HCT116 (cell line): ENCODE measurements at regions not wholly inside any gene's neighbourhood (a gene's known extent, or its start where the extent isn't known, plus 50 kb on each side); places are given as distances from the start of the nearest gene placed in this dataset.

Source experiments
- ATAC-seq: fragments of 200-7000 bp; cut with Tn5 transposase; 2 replicates; pipeline ENCODE4 v1.9.1; 2020; ENCODE audit warnings: mild to moderate bottlenecking, moderate library complexity
- BruUV-seq: library from RNA; stranded (reverse); fragments of 400-500 nt; replicated peaks from 2 replicates; lab custom pipeline; 2021; lab: Mats Ljungman, UMichigan
- CTCF ChIA-PET: fragments of 300-600 bp; sonication (Branson Sonifier 250); formaldehyde crosslinking; loops from one replicate; lab custom pipeline; 2021; ENCODE audit warnings: antibody characterized with exemption; lab: Charles Lee
- POLR2A ChIA-PET: fragments of 300-600, 350-600 bp; sonication (Branson Sonifier 250); formaldehyde crosslinking; loops from one replicate; lab custom pipeline; 2021; ENCODE audit warnings: antibody characterized with exemption; lab: Charles Lee
- RAD21 ChIA-PET, 2 experiments: fragments of 300-600 bp; sonication (Branson Sonifier 250); formaldehyde crosslinking; loops; one replicate each; lab custom pipeline; 2023; ENCODE audit warnings: low total read pairs in 2 of 2; ENCODE audit not compliant: uncharacterized antibody in 2 of 2, unreplicated experiment in 2 of 2, low non-redundant PET in 1 of 2; lab: Charles Lee
- DNase-seq: peaks from one replicate; pipeline ENCODE4 v3.0.0-alpha.2; 2010; ENCODE audit warnings: low read depth, low spot score
- H2AFZ ChIP-seq: fragments of 200-600 bp; shearing (Covaris generic), sonication (generic); 2 replicates; pipeline ENCODE4 v1.6.1; 2017; ENCODE audit warnings: low read depth, mixed run types, mixed read lengths, antibody characterized with exemption, low read length; ENCODE audit not compliant: poor library complexity, severe bottlenecking
- H3K27ac ChIP-seq: 2 replicates; pipeline ENCODE4 v1.5.1; 2012; ENCODE audit warnings: low read depth, low read length
- H3K27me3 ChIP-seq: fragments of 200-600 bp; sonication (generic); 2 replicates; pipeline ENCODE4 v1.6.1; 2016; ENCODE audit warnings: mixed run types, low read length, mixed read lengths; ENCODE audit not compliant: insufficient read depth
- H3K36me3 ChIP-seq, 2 experiments: fragments of 200-500 bp in 1 of 2; fragments of 200-600 bp in 1 of 2; sonication (Bioruptor generic) in 1 of 2; sonication (generic) in 1 of 2; 2 replicates each; pipeline versions ENCODE4 v1.5.1 to v1.6.1; 2014 to 2016; ENCODE audit warnings: low read length in 2 of 2, inconsistent platforms in 1 of 2, mixed read lengths in 1 of 2, mixed run types in 1 of 2; ENCODE audit not compliant: insufficient read depth in 2 of 2, control insufficient read depth in 1 of 2
- H3K4me1 ChIP-seq, 2 experiments: fragments of 200-600 bp in 1 of 2; sonication (generic) in 1 of 2; 2 replicates each; pipeline versions ENCODE4 v1.5.1 to v1.6.1; 2012 to 2017; ENCODE audit warnings: low read length in 2 of 2, inconsistent platforms in 1 of 2, mild to moderate bottlenecking in 1 of 2, mixed read lengths in 1 of 2, mixed run types in 1 of 2, moderate library complexity in 1 of 2; ENCODE audit not compliant: insufficient read depth in 2 of 2, control insufficient read depth in 1 of 2
- H3K4me2 ChIP-seq: fragments of 200-600 bp; sonication (generic); 2 replicates; pipeline ENCODE4 v1.6.1; 2017; ENCODE audit warnings: mixed run types, low read length, mixed read lengths
- H3K4me3 ChIP-seq, 2 experiments: fragments of 200-600 bp in 1 of 2; sonication (generic) in 1 of 2; replicated peaks in 1 of 2; 2 replicates each; pipeline ENCODE4 v1.5.1; 2011 to 2016; ENCODE audit warnings: low read length in 2 of 2, control low read depth in 1 of 2, low read depth in 1 of 2, mild to moderate bottlenecking in 1 of 2, mixed read lengths in 1 of 2, mixed run types in 1 of 2
- H3K79me2 ChIP-seq: fragments of 200-600 bp; sonication (generic); 2 replicates; pipeline ENCODE4 v1.6.1; 2017; ENCODE audit warnings: mild to moderate bottlenecking, mixed run types, low read length, moderate library complexity, mixed read lengths; ENCODE audit not compliant: insufficient read depth
- H3K9ac ChIP-seq: fragments of 200-600 bp; sonication (generic); 2 replicates; pipeline ENCODE4 v1.6.1; 2016; ENCODE audit warnings: low read length, mixed read lengths
- H3K9me2 ChIP-seq: fragments of 200-600 bp; sonication (generic), shearing (Covaris generic); 2 replicates; pipeline ENCODE4 v1.6.1; 2017; ENCODE audit warnings: mixed run types, mild to moderate bottlenecking, moderate library complexity; ENCODE audit not compliant: insufficient read depth
- H3K9me3 ChIP-seq, 2 experiments: fragments of 200-500 bp in 1 of 2; fragments of 200-600 bp in 1 of 2; sonication (Bioruptor generic) in 1 of 2; sonication (generic) in 1 of 2; 2 replicates each; pipeline ENCODE4 v1.6.1; 2014 to 2017; ENCODE audit warnings: low read length in 2 of 2, mixed read lengths in 2 of 2, inconsistent platforms in 1 of 2, low read depth in 1 of 2, mild to moderate bottlenecking in 1 of 2, mixed run types in 1 of 2, moderate library complexity in 1 of 2; ENCODE audit not compliant: control insufficient read depth in 1 of 2, insufficient read depth in 1 of 2
- H4K20me1 ChIP-seq: fragments of 200-600 bp; sonication (generic), shearing (Covaris generic); 2 replicates; pipeline ENCODE4 v1.6.1; 2017; ENCODE audit warnings: mixed run types, mild to moderate bottlenecking, moderate library complexity; ENCODE audit not compliant: insufficient read depth
- CBX3 ChIP-seq: IDR thresholded peaks from 2 replicates; pipeline ENCODE4 v1.6.1; 2012; ENCODE audit warnings: low read depth
- ELF1 ChIP-seq: IDR thresholded peaks from 2 replicates; pipeline ENCODE4 v1.6.1; 2012; ENCODE audit warnings: low read depth, borderline replicate concordance
- EZH2phosphoT487 ChIP-seq: fragments of 200-600 bp; IDR thresholded peaks from 2 replicates; pipeline ENCODE4 v1.6.1; 2018; ENCODE audit warnings: antibody characterized with exemption, borderline replicate concordance
- POLR2AphosphoS5 ChIP-seq: IDR thresholded peaks from 2 replicates; pipeline ENCODE4 v1.6.1; 2011; ENCODE audit warnings: mild to moderate bottlenecking, low read depth, low read length, moderate library complexity
- TCF7L2 ChIP-seq: IDR thresholded peaks from 2 replicates; pipeline ENCODE4 v1.7.0; 2011; ENCODE audit warnings: borderline replicate concordance, inconsistent platforms; ENCODE audit not compliant: insufficient read depth, insufficient read length; ENCODE audit errors: extremely low read depth
- ZBTB33 ChIP-seq: IDR thresholded peaks from 2 replicates; pipeline ENCODE4 v1.6.1; 2011; ENCODE audit warnings: mild to moderate bottlenecking, low read length, moderate library complexity; ENCODE audit not compliant: insufficient replicate concordance; ENCODE audit errors: extremely low read depth
- ZFX ChIP-seq: fragments of 450-650 bp; IDR thresholded peaks from 2 replicates; pipeline ENCODE4 v1.6.1; 2017
- ZNF274 ChIP-seq: fragments of 200-500 bp; sonication (Bioruptor generic); IDR thresholded peaks from 2 replicates; pipeline ENCODE4 v1.6.1; 2014; ENCODE audit warnings: mild to moderate bottlenecking, low read depth, low read length, inconsistent platforms
- intact Hi-C: fragments of 100-400 bp; cut with micrococcal nuclease; formaldehyde crosslinking; loops from 2 replicates; pipeline ENCODE4 v1.10.0; 2022
- TF ChIP-seq, protein P1 (sequence below): IDR thresholded peaks from 2 replicates; pipeline ENCODE4 v1.6.1; 2012
- TF ChIP-seq, protein P2 (sequence below): IDR thresholded peaks from 2 replicates; pipeline ENCODE4 v1.6.1; 2012
- TF ChIP-seq, protein P3 (sequence below), 3 experiments: fragments of 200-600 bp in 1 of 3; sonication (generic) in 1 of 3; IDR thresholded peaks in 2 of 3; conservative IDR thresholded peaks in 1 of 3; 2 replicates each; pipeline ENCODE4 v1.5.1; 2012 to 2017; ENCODE audit warnings: low read depth in 2 of 3, low read length in 2 of 3, antibody characterized with exemption in 1 of 3, borderline replicate concordance in 1 of 3, control low read depth in 1 of 3, mild to moderate bottlenecking in 1 of 3, mixed read lengths in 1 of 3, mixed run types in 1 of 3, moderate library complexity in 1 of 3; ENCODE audit not compliant: insufficient read depth in 1 of 3
- TF ChIP-seq, protein P4 (sequence below): IDR thresholded peaks from 2 replicates; pipeline ENCODE4 v1.6.1; 2012; ENCODE audit warnings: low read depth

- no peak overlapping the region for H3K27ac ChIP-seq
- H3K79me2 ChIP-seq, result no peaks in the 10 kb centered on the region
- no peaks in the 10 kb centered on the region for H3K27me3 ChIP-seq
- H2AFZ ChIP-seq, result no peak overlapping the region
- TF ChIP-seq CBX3 (no peak), ELF1 (no peak), POLR2AphosphoS5 (no peak), EZH2phosphoT487 (no peak), ZFX (no peak), ZNF274 (no peak), TCF7L2 (no peak), ZBTB33 (no peak)
- TF ChIP-seq, protein P1, sequence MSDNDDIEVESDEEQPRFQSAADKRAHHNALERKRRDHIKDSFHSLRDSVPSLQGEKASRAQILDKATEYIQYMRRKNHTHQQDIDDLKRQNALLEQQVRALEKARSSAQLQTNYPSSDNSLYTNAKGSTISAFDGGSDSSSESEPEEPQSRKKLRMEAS, result no peak
- TF ChIP-seq, protein P2, sequence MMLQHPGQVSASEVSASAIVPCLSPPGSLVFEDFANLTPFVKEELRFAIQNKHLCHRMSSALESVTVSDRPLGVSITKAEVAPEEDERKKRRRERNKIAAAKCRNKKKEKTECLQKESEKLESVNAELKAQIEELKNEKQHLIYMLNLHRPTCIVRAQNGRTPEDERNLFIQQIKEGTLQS, result no peak
- TF ChIP-seq, protein P3, sequence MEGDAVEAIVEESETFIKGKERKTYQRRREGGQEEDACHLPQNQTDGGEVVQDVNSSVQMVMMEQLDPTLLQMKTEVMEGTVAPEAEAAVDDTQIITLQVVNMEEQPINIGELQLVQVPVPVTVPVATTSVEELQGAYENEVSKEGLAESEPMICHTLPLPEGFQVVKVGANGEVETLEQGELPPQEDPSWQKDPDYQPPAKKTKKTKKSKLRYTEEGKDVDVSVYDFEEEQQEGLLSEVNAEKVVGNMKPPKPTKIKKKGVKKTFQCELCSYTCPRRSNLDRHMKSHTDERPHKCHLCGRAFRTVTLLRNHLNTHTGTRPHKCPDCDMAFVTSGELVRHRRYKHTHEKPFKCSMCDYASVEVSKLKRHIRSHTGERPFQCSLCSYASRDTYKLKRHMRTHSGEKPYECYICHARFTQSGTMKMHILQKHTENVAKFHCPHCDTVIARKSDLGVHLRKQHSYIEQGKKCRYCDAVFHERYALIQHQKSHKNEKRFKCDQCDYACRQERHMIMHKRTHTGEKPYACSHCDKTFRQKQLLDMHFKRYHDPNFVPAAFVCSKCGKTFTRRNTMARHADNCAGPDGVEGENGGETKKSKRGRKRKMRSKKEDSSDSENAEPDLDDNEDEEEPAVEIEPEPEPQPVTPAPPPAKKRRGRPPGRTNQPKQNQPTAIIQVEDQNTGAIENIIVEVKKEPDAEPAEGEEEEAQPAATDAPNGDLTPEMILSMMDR (IDR thresholded peaks at IDR 0.05 in 2 of 3, conservative IDR thresholded peaks at IDR 0.05 in 1 of 3; ENCODE audit: borderline replicate concordance in 1 of 3, insufficient read depth in 1 of 3, low read depth in 2 of 3, low read length in 2 of 3), result no peak
- TF ChIP-seq, protein P4, sequence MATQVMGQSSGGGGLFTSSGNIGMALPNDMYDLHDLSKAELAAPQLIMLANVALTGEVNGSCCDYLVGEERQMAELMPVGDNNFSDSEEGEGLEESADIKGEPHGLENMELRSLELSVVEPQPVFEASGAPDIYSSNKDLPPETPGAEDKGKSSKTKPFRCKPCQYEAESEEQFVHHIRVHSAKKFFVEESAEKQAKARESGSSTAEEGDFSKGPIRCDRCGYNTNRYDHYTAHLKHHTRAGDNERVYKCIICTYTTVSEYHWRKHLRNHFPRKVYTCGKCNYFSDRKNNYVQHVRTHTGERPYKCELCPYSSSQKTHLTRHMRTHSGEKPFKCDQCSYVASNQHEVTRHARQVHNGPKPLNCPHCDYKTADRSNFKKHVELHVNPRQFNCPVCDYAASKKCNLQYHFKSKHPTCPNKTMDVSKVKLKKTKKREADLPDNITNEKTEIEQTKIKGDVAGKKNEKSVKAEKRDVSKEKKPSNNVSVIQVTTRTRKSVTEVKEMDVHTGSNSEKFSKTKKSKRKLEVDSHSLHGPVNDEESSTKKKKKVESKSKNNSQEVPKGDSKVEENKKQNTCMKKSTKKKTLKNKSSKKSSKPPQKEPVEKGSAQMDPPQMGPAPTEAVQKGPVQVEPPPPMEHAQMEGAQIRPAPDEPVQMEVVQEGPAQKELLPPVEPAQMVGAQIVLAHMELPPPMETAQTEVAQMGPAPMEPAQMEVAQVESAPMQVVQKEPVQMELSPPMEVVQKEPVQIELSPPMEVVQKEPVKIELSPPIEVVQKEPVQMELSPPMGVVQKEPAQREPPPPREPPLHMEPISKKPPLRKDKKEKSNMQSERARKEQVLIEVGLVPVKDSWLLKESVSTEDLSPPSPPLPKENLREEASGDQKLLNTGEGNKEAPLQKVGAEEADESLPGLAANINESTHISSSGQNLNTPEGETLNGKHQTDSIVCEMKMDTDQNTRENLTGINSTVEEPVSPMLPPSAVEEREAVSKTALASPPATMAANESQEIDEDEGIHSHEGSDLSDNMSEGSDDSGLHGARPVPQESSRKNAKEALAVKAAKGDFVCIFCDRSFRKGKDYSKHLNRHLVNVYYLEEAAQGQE, result no peak
- intact Hi-C loops, result loop anchor here (10.0 kb wide), 1 partner anchor 94 kb away; no protein-coding TSS in a partner anchor
- no peak overlapping the region for H3K4me3 ChIP-seq
- H3K4me1 ChIP-seq, result no peaks in the 10 kb centered on the region
- H3K9ac ChIP-seq, result no peak overlapping the region
- H3K36me3 ChIP-seq, result no peaks in the 10 kb centered on the region
- no TSS peak for BruUV-seq
- ATAC-seq (no peak), DNase-seq (no peak)
- no peak overlapping the region for H3K4me2 ChIP-seq
- H3K9me3 ChIP-seq, result no peaks in the 10 kb centered on the region
- RAD21 ChIA-PET, result no interaction called here
- no peaks in the 10 kb centered on the region for H4K20me1 ChIP-seq
- POLR2A ChIA-PET, result no interaction called here
- CTCF ChIA-PET, result no interaction called here
- no peaks in the 10 kb centered on the region for H3K9me2 ChIP-seq
These were observed 147.6 kb downstream of the CEMIP2 start for GRCh38 chr9:71620746-71621145.
